Prostate gland (tissue), 2 donors: ENCODE measurements at regions not wholly inside any gene's neighbourhood (a gene's known extent, or its start where the extent isn't known, plus 50 kb on each side); places are given as distances from the start of the nearest gene placed in this dataset.
"Not testable (repeated sequence)": the region's sequence is repeated elsewhere in the genome, so short reads cannot be mapped to it uniquely, and the experiment has no call there.

Experiments
- DNase-seq: peaks from one replicate; pipeline ENCODE4 v3.0.0-alpha.2; 2019; ENCODE audit warnings: low spot score
- H3K27ac ChIP-seq, 2 donors: fragments of 200-600 bp; sonication (generic); 2 replicates each; pipeline ENCODE4 v1.5.1; 2017 to 2019
- H3K27me3 ChIP-seq: fragments of 200-600 bp; sonication (generic); replicated peaks from 2 replicates; pipeline ENCODE4 v1.5.1; 2019; ENCODE audit not compliant: insufficient read depth
- H3K36me3 ChIP-seq, 2 donors: fragments of 200-600 bp; sonication (generic); 1 replicate in 1 of 2; 2 replicates in 1 of 2; pipeline versions ENCODE4 v1.5.1 to v1.8.1; 2017 to 2019
- H3K4me1 ChIP-seq: fragments of 200-600 bp; sonication (generic); replicated peaks from 2 replicates; pipeline ENCODE4 v1.5.1; 2019
- H3K4me3 ChIP-seq, 2 donors: fragments of 200-600 bp; sonication (generic); 2 replicates each; pipeline ENCODE4 v1.5.1; 2017 to 2019
- H3K9me3 ChIP-seq: fragments of 200-600 bp; sonication (generic); 2 replicates; pipeline ENCODE4 v1.5.1; 2017
- WGBS: methylation state at CpG from one replicate; pipeline ENCODE4 v1.1.5; 2018; 5-methylcytosine and 5-hydroxymethylcytosine counted together
- intact Hi-C: fragments of 100-400 bp; cut with DNase I; formaldehyde crosslinking; loops from one replicate; pipeline ENCODE4 v1.14.2; 2022

- H3K4me3 ChIP-seq, H3K4me1 ChIP-seq, intact Hi-C loops, DNase-seq, H3K27ac ChIP-seq, H3K9me3 ChIP-seq, H3K36me3 ChIP-seq, H3K27me3 ChIP-seq: not testable (repeated sequence)
- 75% methylated on average over 2 of the region's 8 CpGs for WGBS
These were observed 142.5 kb upstream of the PTPN20 start for GRCh38 chr10:46768515-46769291.

GRCh38 chr10:46773178-46773896, 137.9 kb upstream of the PTPN20 start:
- H3K36me3 ChIP-seq, H3K9me3 ChIP-seq, H3K27me3 ChIP-seq, H3K4me3 ChIP-seq, H3K27ac ChIP-seq, DNase-seq, H3K4me1 ChIP-seq, intact Hi-C loops: not testable (repeated sequence)
- WGBS, result no CpG with 5 or more reads among the region's 15 CpGs

GRCh38 chr10:46773897-46774236, 137.4 kb upstream of the PTPN20 start:
- H3K27ac ChIP-seq, H3K4me3 ChIP-seq, H3K36me3 ChIP-seq, DNase-seq, H3K4me1 ChIP-seq, H3K9me3 ChIP-seq, H3K27me3 ChIP-seq, intact Hi-C loops: not testable (repeated sequence)
- 45% methylated on average over 13 of the region's 14 CpGs for WGBS

- not testable (repeated sequence) for DNase-seq
These were observed 136.9 kb upstream of the PTPN20 start for GRCh38 chr10:46774366-46774765.

GRCh38 chr10:46774945-46775667, 136.1 kb upstream of the PTPN20 start:
- H3K9me3 ChIP-seq, H3K4me3 ChIP-seq, intact Hi-C loops, H3K27ac ChIP-seq, H3K4me1 ChIP-seq, DNase-seq, H3K36me3 ChIP-seq, H3K27me3 ChIP-seq: not testable (repeated sequence)
- 96% methylated on average over 24 of the region's 44 CpGs for WGBS

More at GRCh38 chr10:46774366-46774765, 136.9 kb upstream of the PTPN20 start:
- H3K4me1 ChIP-seq, H3K27me3 ChIP-seq, H3K4me3 ChIP-seq, intact Hi-C loops, H3K9me3 ChIP-seq, H3K27ac ChIP-seq, H3K36me3 ChIP-seq: not testable (repeated sequence)
- no CpG with 5 or more reads among the region's 42 CpGs for WGBS

- H3K9me3 ChIP-seq, H3K27ac ChIP-seq, H3K4me1 ChIP-seq, DNase-seq, H3K36me3 ChIP-seq, intact Hi-C loops, H3K4me3 ChIP-seq, H3K27me3 ChIP-seq: not testable (repeated sequence)
- 98% methylated on average over 7 of the region's 17 CpGs for WGBS
These were observed 135.6 kb upstream of the PTPN20 start for GRCh38 chr10:46775668-46776059.

GRCh38 chr10:46779571-46779970, 131.7 kb upstream of the PTPN20 start:
- H3K9me3 ChIP-seq, H3K27ac ChIP-seq, intact Hi-C loops, H3K36me3 ChIP-seq, H3K4me3 ChIP-seq, H3K27me3 ChIP-seq, H3K4me1 ChIP-seq: not testable (repeated sequence)
- 31% methylated on average over 9 of the region's 9 CpGs for WGBS
- DNase-seq, result peak; percentile 33

GRCh38 chr10:46780164-46780563, 131.1 kb upstream of the PTPN20 start:
- H3K27ac ChIP-seq, H3K9me3 ChIP-seq, intact Hi-C loops, DNase-seq, H3K4me1 ChIP-seq, H3K36me3 ChIP-seq, H3K27me3 ChIP-seq, H3K4me3 ChIP-seq: not testable (repeated sequence)
- WGBS, result 44% methylated on average over 1 of the region's 1 CpG

- intact Hi-C loops, result not testable (repeated sequence)
These were observed 130.2 kb upstream of the PTPN20 start for GRCh38 chr10:46781001-46781400.

GRCh38 chr10:46782001-46782874, 129.0 kb upstream of the PTPN20 start:
- intact Hi-C loops, H3K27ac ChIP-seq: not testable (repeated sequence)

More at GRCh38 chr10:46781001-46781400, 130.2 kb upstream of the PTPN20 start:
- not testable (repeated sequence) for H3K4me1 ChIP-seq, H3K9me3 ChIP-seq, DNase-seq, H3K27ac ChIP-seq, H3K27me3 ChIP-seq, H3K4me3 ChIP-seq, H3K36me3 ChIP-seq
- 93% methylated on average over 8 of the region's 8 CpGs for WGBS

GRCh38 chr10:46784665-46785064, 126.6 kb upstream of the PTPN20 start:
- H3K36me3 ChIP-seq, H3K9me3 ChIP-seq, DNase-seq, H3K4me3 ChIP-seq, intact Hi-C loops, H3K4me1 ChIP-seq, H3K27me3 ChIP-seq, H3K27ac ChIP-seq: not testable (repeated sequence)
- WGBS, result 97% methylated on average over 2 of the region's 2 CpGs

More at GRCh38 chr10:46782001-46782874, 129.0 kb upstream of the PTPN20 start:
- H3K4me1 ChIP-seq, H3K4me3 ChIP-seq, DNase-seq, H3K9me3 ChIP-seq, H3K27me3 ChIP-seq, H3K36me3 ChIP-seq: not testable (repeated sequence)
- WGBS, result 88% methylated on average over 4 of the region's 4 CpGs
